Breast epithelium (tissue), 4 donors: ENCODE measurements at regions not wholly inside any gene's neighbourhood (a gene's known extent, or its start where the extent isn't known, plus 50 kb on each side); places are given as distances from the start of the nearest gene placed in this dataset.

ENCODE experiments used
- DNase-seq, 2 donors: peaks; one replicate each; pipeline ENCODE4 v3.0.0-alpha.2; 2019; ENCODE audit warnings: low spot score in 2 of 2
- H3K27ac ChIP-seq, 2 donors: fragments of 200-600 bp; sonication (generic) in 1 of 2; one replicate each; pipeline ENCODE4 v1.5.1; 2016 to 2019; ENCODE audit warnings: mild to moderate bottlenecking in 1 of 2
- H3K27me3 ChIP-seq, 2 donors: fragments of 200-600 bp; sonication (generic) in 1 of 2; one replicate each; pipeline versions ENCODE4 v1.5.1 to v1.6.0; 2017 to 2019; ENCODE audit warnings: control low read depth in 1 of 2, mild to moderate bottlenecking in 1 of 2
- H3K36me3 ChIP-seq: fragments of 200-600 bp; one replicate; pipeline ENCODE4 v1.5.1; 2019
- H3K4me1 ChIP-seq, 2 donors: fragments of 200-600 bp; sonication (generic); one replicate each; pipeline ENCODE4 v1.5.1; 2016 to 2019; ENCODE audit warnings: control low read depth in 1 of 2
- H3K4me3 ChIP-seq, 3 donors: fragments of 200-600 bp; sonication (generic); 1 replicate in 2 of 3; 2 replicates in 1 of 3; pipeline ENCODE4 v1.5.1; 2016 to 2019; ENCODE audit warnings: mild to moderate bottlenecking in 3 of 3, moderate library complexity in 2 of 3
- H3K9me3 ChIP-seq, 2 donors: fragments of 200-600 bp; sonication (generic) in 1 of 2; one replicate each; pipeline ENCODE4 v1.5.1; 2016 to 2019; ENCODE audit warnings: control low read depth in 1 of 2
- POLR2A ChIP-seq: fragments of 450-650 bp; IDR thresholded peaks from one replicate; pipeline ENCODE4 v1.6.1; 2016; ENCODE audit warnings: antibody characterized with exemption, mild to moderate bottlenecking, moderate library complexity
- POLR2AphosphoS5 ChIP-seq, 3 donors: sonication (generic); formaldehyde crosslinking; IDR thresholded peaks; one replicate each; pipeline ENCODE4 v1.6.1; 2017; ENCODE audit warnings: antibody characterized with exemption in 3 of 3
- intact Hi-C: fragments of 100-400 bp; cut with DNase I; formaldehyde crosslinking; loops from one replicate; pipeline ENCODE4 v1.15.1; 2023; ENCODE audit warnings: low total_unique reads
- TF ChIP-seq, protein P1 (sequence below), 3 donors: fragments of 450-650 bp; IDR thresholded peaks; one replicate each; pipeline ENCODE4 v1.5.1; 2016 to 2017; ENCODE audit warnings: antibody characterized with exemption in 3 of 3, mild to moderate bottlenecking in 3 of 3, moderate library complexity in 3 of 3

DNA sequence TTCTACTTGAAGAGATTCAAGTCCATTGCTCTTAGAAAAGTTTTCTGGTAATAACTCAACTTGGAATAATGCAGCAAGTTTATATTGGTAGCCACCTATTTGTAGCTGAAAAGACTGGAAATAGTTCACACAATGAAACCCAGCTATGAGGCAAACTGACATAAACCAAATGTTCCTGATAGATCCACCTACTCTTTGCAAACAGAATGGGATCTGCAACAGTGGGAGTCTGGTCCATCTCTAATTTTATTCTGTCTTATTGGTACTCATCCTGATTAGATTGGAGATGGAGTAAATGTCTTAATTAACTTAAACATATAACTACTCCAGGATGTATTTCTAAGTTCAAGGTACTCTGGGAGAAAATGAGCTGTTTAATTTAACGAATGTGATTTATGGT is 438.0 kb downstream of the OLFM4 start:
- H3K4me1 ChIP-seq = no peaks in the 10 kb centered on the region
- H3K36me3 ChIP-seq = no peaks in the 10 kb centered on the region
- intact Hi-C loops = no loop called here
- H3K4me3 ChIP-seq = no peak overlapping the region
- H3K27ac ChIP-seq = no peak overlapping the region
- no peak for DNase-seq
- TF ChIP-seq, protein P1, sequence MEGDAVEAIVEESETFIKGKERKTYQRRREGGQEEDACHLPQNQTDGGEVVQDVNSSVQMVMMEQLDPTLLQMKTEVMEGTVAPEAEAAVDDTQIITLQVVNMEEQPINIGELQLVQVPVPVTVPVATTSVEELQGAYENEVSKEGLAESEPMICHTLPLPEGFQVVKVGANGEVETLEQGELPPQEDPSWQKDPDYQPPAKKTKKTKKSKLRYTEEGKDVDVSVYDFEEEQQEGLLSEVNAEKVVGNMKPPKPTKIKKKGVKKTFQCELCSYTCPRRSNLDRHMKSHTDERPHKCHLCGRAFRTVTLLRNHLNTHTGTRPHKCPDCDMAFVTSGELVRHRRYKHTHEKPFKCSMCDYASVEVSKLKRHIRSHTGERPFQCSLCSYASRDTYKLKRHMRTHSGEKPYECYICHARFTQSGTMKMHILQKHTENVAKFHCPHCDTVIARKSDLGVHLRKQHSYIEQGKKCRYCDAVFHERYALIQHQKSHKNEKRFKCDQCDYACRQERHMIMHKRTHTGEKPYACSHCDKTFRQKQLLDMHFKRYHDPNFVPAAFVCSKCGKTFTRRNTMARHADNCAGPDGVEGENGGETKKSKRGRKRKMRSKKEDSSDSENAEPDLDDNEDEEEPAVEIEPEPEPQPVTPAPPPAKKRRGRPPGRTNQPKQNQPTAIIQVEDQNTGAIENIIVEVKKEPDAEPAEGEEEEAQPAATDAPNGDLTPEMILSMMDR (IDR thresholded peaks at IDR 0.05) = no peak
- no peak for TF ChIP-seq POLR2AphosphoS5 (IDR thresholded peaks at IDR 0.05)
- TF ChIP-seq POLR2A = no peak
- H3K9me3 ChIP-seq = no peaks in the 10 kb centered on the region
- no peaks in the 10 kb centered on the region for H3K27me3 ChIP-seq

DNA sequence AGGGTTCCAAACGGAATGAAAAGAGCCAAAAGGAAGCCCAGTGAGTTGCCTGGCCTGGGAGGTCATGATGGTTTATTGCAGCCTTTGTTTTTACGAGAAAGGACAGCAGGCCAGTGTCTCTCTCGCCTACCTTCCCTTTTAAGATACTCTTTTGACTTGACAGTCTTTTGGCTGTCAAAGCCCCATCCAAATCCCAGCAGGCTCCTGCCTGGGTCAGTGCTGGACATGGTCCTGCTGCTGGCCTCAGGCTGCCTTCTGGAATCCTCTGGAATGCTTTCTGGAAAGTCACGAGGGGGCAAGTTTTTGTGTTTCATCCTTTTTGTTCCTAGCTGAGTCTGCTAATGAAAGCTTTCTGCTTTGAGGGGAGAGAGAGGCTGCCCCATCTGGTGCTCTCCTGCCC is 444.8 kb downstream of the OLFM4 start:
- Histone ChIP-seq H3K27me3 (no peaks in the 10 kb centered on the region), H3K36me3 (no peaks in the 10 kb centered on the region), H3K4me1 (no peaks in the 10 kb centered on the region), H3K9me3 (no peaks in the 10 kb centered on the region), H3K4me3 (no peak overlapping the region), H3K27ac (no peak overlapping the region)
- TF ChIP-seq POLR2A (no peak), POLR2AphosphoS5 (IDR thresholded peaks at IDR 0.05) (no peak)
- no peak for DNase-seq
- intact Hi-C loops = no loop called here

DNA sequence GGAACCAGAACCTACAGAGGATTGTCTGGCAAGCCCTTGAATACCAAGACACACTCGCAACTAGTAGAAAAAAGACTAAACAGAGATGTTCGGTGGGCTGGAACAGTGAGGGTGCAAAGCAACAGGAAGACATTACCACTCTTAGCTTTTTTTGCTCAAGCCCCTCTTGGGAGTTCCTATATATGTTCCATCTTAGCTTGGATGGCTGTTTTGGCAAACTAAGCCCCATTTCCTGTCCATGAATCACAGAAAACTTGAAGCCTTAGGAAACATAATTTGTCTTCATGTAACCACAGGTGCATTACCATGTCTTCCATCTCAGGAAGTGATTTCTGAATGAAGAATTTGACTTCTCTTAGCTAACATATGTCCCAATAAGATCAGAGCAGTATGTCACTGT is 446.3 kb downstream of the OLFM4 start:
- Histone ChIP-seq H3K4me1 (no peaks in the 10 kb centered on the region), H3K27me3 (no peaks in the 10 kb centered on the region), H3K4me3 (no peak overlapping the region), H3K36me3 (no peaks in the 10 kb centered on the region), H3K27ac (no peak overlapping the region), H3K9me3 (no peaks in the 10 kb centered on the region)
- intact Hi-C loops = no loop called here
- TF ChIP-seq POLR2AphosphoS5 (IDR thresholded peaks at IDR 0.05) (no peak), POLR2A (no peak)
- TF ChIP-seq, protein P1 (IDR thresholded peaks at IDR 0.05) = no peak
- no peak for DNase-seq

DNA sequence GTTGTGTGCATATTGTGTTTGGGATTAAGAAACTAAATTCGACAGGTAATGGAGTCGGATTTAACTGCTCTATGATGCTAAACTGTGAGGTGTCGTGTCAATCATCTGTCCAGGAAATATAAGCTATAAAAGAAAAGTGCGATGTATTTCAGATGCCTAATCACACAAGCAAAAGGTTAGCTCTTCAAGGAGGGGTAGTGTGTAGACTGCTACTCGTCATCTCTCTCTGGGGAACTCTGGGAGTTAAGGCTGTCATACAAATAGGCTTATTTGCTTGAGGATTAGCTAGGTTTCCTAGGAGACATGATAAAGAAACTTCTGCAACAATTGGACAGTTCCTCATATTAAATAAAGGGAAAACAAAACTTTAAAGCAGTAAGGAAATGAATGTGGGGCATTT is 462.1 kb downstream of the OLFM4 start:
- Histone ChIP-seq H3K4me1 (no peaks in the 10 kb centered on the region), H3K4me3 (no peak overlapping the region), H3K27me3 (no peaks in the 10 kb centered on the region), H3K9me3 (no peaks in the 10 kb centered on the region), H3K27ac (no peak overlapping the region), H3K36me3 (no peaks in the 10 kb centered on the region)
- DNase-seq = no peak
- TF ChIP-seq POLR2AphosphoS5 (IDR thresholded peaks at IDR 0.05) = no peak
- TF ChIP-seq, protein P1 (IDR thresholded peaks at IDR 0.05) = no peak
- intact Hi-C loops = no loop called here

DNA sequence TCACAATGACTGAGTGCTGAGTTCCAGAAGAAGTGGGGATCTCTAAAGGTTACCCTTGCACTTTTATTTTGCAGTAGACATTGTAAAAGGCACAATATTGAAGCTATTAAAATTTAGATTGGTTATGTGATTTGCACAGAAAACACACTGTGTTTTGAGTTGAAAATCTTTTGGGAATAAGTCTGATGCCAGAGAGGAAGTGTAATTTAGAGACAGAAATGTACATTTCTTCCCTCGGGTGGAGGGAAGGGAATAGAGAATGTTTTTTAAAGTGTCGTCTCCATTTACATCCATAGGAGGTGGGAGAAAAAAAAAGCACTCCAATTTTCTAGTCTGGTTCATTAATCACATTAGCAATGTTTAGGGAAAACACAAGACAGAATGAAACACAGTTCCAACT is 465.8 kb downstream of the OLFM4 start:
- no peak for DNase-seq
- H3K4me1 ChIP-seq = no peaks in the 10 kb centered on the region
- TF ChIP-seq POLR2AphosphoS5 (IDR thresholded peaks at IDR 0.05) (no peak), POLR2A (no peak)
- TF ChIP-seq, protein P1 (IDR thresholded peaks at IDR 0.05) = no peak
- no peaks in the 10 kb centered on the region for H3K27me3 ChIP-seq
- H3K36me3 ChIP-seq = no peaks in the 10 kb centered on the region
- intact Hi-C loops = no loop called here
- H3K9me3 ChIP-seq = no peaks in the 10 kb centered on the region
- no peak overlapping the region for H3K4me3 ChIP-seq
- no peak overlapping the region for H3K27ac ChIP-seq

DNA sequence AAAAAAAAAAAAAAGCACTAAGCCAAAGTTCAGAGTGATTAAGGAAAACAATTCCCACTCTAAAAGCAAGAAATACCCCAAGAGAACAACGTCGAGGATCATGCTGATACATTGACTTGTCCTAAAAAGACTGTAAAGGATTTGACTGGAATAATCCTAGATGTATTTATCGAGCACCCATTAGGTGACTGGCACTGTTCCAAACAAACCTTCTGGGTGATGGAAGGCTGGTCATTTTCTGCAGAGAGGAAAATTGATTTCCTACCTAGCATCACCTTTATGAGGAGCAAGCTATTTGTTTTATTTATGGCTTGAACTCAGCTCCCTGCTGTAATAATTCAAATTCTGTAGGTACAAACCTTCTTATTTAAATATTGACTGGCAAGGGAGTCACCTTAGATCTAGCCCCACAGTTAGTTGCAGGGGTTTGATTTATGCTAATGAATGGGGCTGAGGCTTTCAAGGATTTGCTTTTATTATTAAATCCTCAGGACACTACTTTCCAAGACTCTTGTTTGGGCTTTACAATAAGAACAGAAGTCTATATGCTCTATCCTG is 471.0 kb downstream of the OLFM4 start:
- TF ChIP-seq POLR2A (no peak), POLR2AphosphoS5 (IDR thresholded peaks at IDR 0.05) (no peak)
- TF ChIP-seq, protein P1 (IDR thresholded peaks at IDR 0.05) = no peak
- H3K9me3 ChIP-seq = no peaks in the 10 kb centered on the region
- intact Hi-C loops = no loop called here
- no peak overlapping the region for H3K4me3 ChIP-seq
- no peak for DNase-seq
- H3K36me3 ChIP-seq = no peaks in the 10 kb centered on the region
- no peaks in the 10 kb centered on the region for H3K27me3 ChIP-seq
- no peak overlapping the region for H3K27ac ChIP-seq
- H3K4me1 ChIP-seq = no peaks in the 10 kb centered on the region
